PC-9 (cell line): ENCODE measurements at regions not wholly inside any gene's neighbourhood (a gene's known extent, or its start where the extent isn't known, plus 50 kb on each side); places are given as distances from the start of the nearest gene placed in this dataset.

ENCODE experiments used
- EZH2 ChIP-seq: fragments of 200-600 bp; sonication (generic); IDR thresholded peaks from 2 replicates; pipeline ENCODE4 v1.8.0; 2017; ENCODE audit warnings: antibody characterized with exemption, low read depth
- TF ChIP-seq, protein P1 (sequence below): fragments of 200-600 bp; sonication (generic); conservative IDR thresholded peaks from 2 replicates; pipeline ENCODE4 v1.6.1; 2017; ENCODE audit warnings: mixed run types, antibody characterized with exemption, mild to moderate bottlenecking, moderate library complexity

DNA sequence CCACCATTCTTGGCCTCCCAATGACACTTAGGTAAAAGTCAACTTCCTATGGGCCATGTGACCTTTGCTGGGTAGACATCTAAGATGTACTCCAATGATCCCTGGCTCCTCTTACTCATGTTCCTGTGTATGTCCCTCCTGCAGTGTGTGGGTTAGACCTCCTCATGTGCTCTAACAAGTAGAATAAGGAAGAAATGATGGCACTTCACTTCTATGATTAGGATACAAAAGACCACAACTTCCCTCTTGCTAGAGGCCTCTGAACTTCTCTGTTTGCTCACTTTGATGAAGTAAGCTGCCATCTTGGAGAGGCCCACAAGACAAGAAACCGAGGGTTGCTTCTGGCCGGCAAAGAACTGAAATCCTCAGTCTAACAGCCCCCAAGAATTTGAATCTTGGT is 131.8 kb downstream of the TAF11L14 start:
- TF ChIP-seq EZH2, result no peak
- TF ChIP-seq, protein P1, sequence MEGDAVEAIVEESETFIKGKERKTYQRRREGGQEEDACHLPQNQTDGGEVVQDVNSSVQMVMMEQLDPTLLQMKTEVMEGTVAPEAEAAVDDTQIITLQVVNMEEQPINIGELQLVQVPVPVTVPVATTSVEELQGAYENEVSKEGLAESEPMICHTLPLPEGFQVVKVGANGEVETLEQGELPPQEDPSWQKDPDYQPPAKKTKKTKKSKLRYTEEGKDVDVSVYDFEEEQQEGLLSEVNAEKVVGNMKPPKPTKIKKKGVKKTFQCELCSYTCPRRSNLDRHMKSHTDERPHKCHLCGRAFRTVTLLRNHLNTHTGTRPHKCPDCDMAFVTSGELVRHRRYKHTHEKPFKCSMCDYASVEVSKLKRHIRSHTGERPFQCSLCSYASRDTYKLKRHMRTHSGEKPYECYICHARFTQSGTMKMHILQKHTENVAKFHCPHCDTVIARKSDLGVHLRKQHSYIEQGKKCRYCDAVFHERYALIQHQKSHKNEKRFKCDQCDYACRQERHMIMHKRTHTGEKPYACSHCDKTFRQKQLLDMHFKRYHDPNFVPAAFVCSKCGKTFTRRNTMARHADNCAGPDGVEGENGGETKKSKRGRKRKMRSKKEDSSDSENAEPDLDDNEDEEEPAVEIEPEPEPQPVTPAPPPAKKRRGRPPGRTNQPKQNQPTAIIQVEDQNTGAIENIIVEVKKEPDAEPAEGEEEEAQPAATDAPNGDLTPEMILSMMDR, result no peak
